ENCODE measurements at regions not wholly inside any gene's neighbourhood (a gene's known extent, or its start where the extent isn't known, plus 50 kb on each side); places are given as distances from the start of the nearest gene placed in this dataset.

- FAIRE-seq = no peak
- TF ChIP-seq POLR2AphosphoS5 (IDR thresholded peaks at IDR 0.05; ENCODE audit: low read depth, low read length) (no peak), POLR2A (IDR thresholded peaks at IDR 0.05; ENCODE audit: low read depth, low read length) (no peak), TAF1 (IDR thresholded peaks at IDR 0.05; ENCODE audit: borderline replicate concordance, low read depth, low read length) (no peak)
- DNase-seq (ENCODE audit: insufficient read length) = no peak
Observed at GRCh38 chr16:77531752-77532151, 96.9 kb upstream of the ADAMTS18 start.

- no peak for TF ChIP-seq TAF1 (IDR thresholded peaks at IDR 0.05; ENCODE audit: borderline replicate concordance, low read depth, low read length)
- TF ChIP-seq POLR2AphosphoS5 (IDR thresholded peaks at IDR 0.05; ENCODE audit: low read depth, low read length) = no peak
- no peak for TF ChIP-seq POLR2A (IDR thresholded peaks at IDR 0.05; ENCODE audit: low read depth, low read length)
- FAIRE-seq (no peak), DNase-seq (ENCODE audit: insufficient read length) (no peak)
Observed at GRCh38 chr16:77536809-77537208, 102.0 kb upstream of the ADAMTS18 start.

- no peak for TF ChIP-seq TAF1 (IDR thresholded peaks at IDR 0.05; ENCODE audit: borderline replicate concordance, low read depth, low read length)
- TF ChIP-seq POLR2A (IDR thresholded peaks at IDR 0.05; ENCODE audit: low read depth, low read length) = no peak
- TF ChIP-seq POLR2AphosphoS5 (IDR thresholded peaks at IDR 0.05; ENCODE audit: low read depth, low read length) = no peak
- DNase-seq (ENCODE audit: insufficient read length) (no peak), FAIRE-seq (no peak)
Observed at GRCh38 chr16:77539421-77540034, 104.7 kb upstream of the ADAMTS18 start.

- no peak for FAIRE-seq
- TF ChIP-seq POLR2A (IDR thresholded peaks at IDR 0.05; ENCODE audit: low read depth, low read length) = no peak
- no peak for TF ChIP-seq POLR2AphosphoS5 (IDR thresholded peaks at IDR 0.05; ENCODE audit: low read depth, low read length)
- no peak for TF ChIP-seq TAF1 (IDR thresholded peaks at IDR 0.05; ENCODE audit: borderline replicate concordance, low read depth, low read length)
Observed at GRCh38 chr16:77540646-77541045, 105.8 kb upstream of the ADAMTS18 start.

GRCh38 chr16:77541165-77541564 is 106.3 kb upstream of the ADAMTS18 start:
- FAIRE-seq (no peak), DNase-seq (ENCODE audit: insufficient read length) (no peak)
- no peak for TF ChIP-seq POLR2A (IDR thresholded peaks at IDR 0.05; ENCODE audit: low read depth, low read length)
- TF ChIP-seq TAF1 (IDR thresholded peaks at IDR 0.05; ENCODE audit: borderline replicate concordance, low read depth, low read length) = no peak
- no peak for TF ChIP-seq POLR2AphosphoS5 (IDR thresholded peaks at IDR 0.05; ENCODE audit: low read depth, low read length)

More at GRCh38 chr16:77540646-77541045, 105.8 kb upstream of the ADAMTS18 start:
- DNase-seq (ENCODE audit: insufficient read length) = no peak

GRCh38 chr16:77548151-77548550 is 113.3 kb upstream of the ADAMTS18 start:
- FAIRE-seq = no peak
- no peak for DNase-seq (ENCODE audit: insufficient read length)
- TF ChIP-seq POLR2A (IDR thresholded peaks at IDR 0.05; ENCODE audit: low read depth, low read length) (no peak), POLR2AphosphoS5 (IDR thresholded peaks at IDR 0.05; ENCODE audit: low read depth, low read length) (no peak), TAF1 (IDR thresholded peaks at IDR 0.05; ENCODE audit: borderline replicate concordance, low read depth, low read length) (no peak)

- DNase-seq (ENCODE audit: insufficient read length) = no peak
- no peak for FAIRE-seq
- TF ChIP-seq POLR2AphosphoS5 (IDR thresholded peaks at IDR 0.05; ENCODE audit: low read depth, low read length) = no peak
- TF ChIP-seq TAF1 (IDR thresholded peaks at IDR 0.05; ENCODE audit: borderline replicate concordance, low read depth, low read length) = no peak
- TF ChIP-seq POLR2A (IDR thresholded peaks at IDR 0.05; ENCODE audit: low read depth, low read length) = no peak
Observed at GRCh38 chr16:77548766-77549165, 113.9 kb upstream of the ADAMTS18 start.

- FAIRE-seq (no peak), DNase-seq (ENCODE audit: insufficient read length) (no peak)
- no peak for TF ChIP-seq TAF1 (IDR thresholded peaks at IDR 0.05; ENCODE audit: borderline replicate concordance, low read depth, low read length)
- TF ChIP-seq POLR2AphosphoS5 (IDR thresholded peaks at IDR 0.05; ENCODE audit: low read depth, low read length) = no peak
- no peak for TF ChIP-seq POLR2A (IDR thresholded peaks at IDR 0.05; ENCODE audit: low read depth, low read length)
Observed at GRCh38 chr16:77549876-77550275, 115.0 kb upstream of the ADAMTS18 start.

- FAIRE-seq (no peak), DNase-seq (ENCODE audit: insufficient read length) (no peak)
- TF ChIP-seq POLR2A (IDR thresholded peaks at IDR 0.05; ENCODE audit: low read depth, low read length) = no peak
- TF ChIP-seq TAF1 (IDR thresholded peaks at IDR 0.05; ENCODE audit: borderline replicate concordance, low read depth, low read length) = no peak
- no peak for TF ChIP-seq POLR2AphosphoS5 (IDR thresholded peaks at IDR 0.05; ENCODE audit: low read depth, low read length)
Observed at GRCh38 chr16:77551357-77551756, 116.5 kb upstream of the ADAMTS18 start.

GRCh38 chr16:77553130-77553529 is 118.3 kb upstream of the ADAMTS18 start:
- FAIRE-seq (no peak), DNase-seq (ENCODE audit: insufficient read length) (no peak)
- no peak for TF ChIP-seq TAF1 (IDR thresholded peaks at IDR 0.05; ENCODE audit: borderline replicate concordance, low read depth, low read length)

GRCh38 chr16:77555126-77555525 is 120.3 kb upstream of the ADAMTS18 start:
- TF ChIP-seq TAF1 (IDR thresholded peaks at IDR 0.05; ENCODE audit: borderline replicate concordance, low read depth, low read length) (no peak), POLR2A (IDR thresholded peaks at IDR 0.05; ENCODE audit: low read depth, low read length) (no peak), POLR2AphosphoS5 (IDR thresholded peaks at IDR 0.05; ENCODE audit: low read depth, low read length) (no peak)
- DNase-seq (ENCODE audit: insufficient read length) (no peak), FAIRE-seq (no peak)

GRCh38 chr16:77555791-77556190 is 121.0 kb upstream of the ADAMTS18 start:
- DNase-seq (ENCODE audit: insufficient read length) (no peak), FAIRE-seq (no peak)
- no peak for TF ChIP-seq POLR2A (IDR thresholded peaks at IDR 0.05; ENCODE audit: low read depth, low read length)
- TF ChIP-seq TAF1 (IDR thresholded peaks at IDR 0.05; ENCODE audit: borderline replicate concordance, low read depth, low read length) = no peak
- TF ChIP-seq POLR2AphosphoS5 (IDR thresholded peaks at IDR 0.05; ENCODE audit: low read depth, low read length) = no peak
